ENCODE measurements at regions not wholly inside any gene's neighbourhood (a gene's known extent, or its start where the extent isn't known, plus 50 kb on each side); places are given as distances from the start of the nearest gene placed in this dataset.

GRCh38 chr9:73529666-73530065, 378.0 kb downstream of the ANXA1 start:
- Histone ChIP-seq H3K4me3 (no peak overlapping the region), H3K36me3 (no peaks in the 10 kb centered on the region), H3K9me3 (no peaks in the 10 kb centered on the region), H3K27me3 (no peaks in the 10 kb centered on the region), H3K27ac (no peak overlapping the region), H3K4me1 (no peaks in the 10 kb centered on the region)
- no peak for TF ChIP-seq POLR2A (IDR thresholded peaks at IDR 0.05)
- TF ChIP-seq, protein P1, sequence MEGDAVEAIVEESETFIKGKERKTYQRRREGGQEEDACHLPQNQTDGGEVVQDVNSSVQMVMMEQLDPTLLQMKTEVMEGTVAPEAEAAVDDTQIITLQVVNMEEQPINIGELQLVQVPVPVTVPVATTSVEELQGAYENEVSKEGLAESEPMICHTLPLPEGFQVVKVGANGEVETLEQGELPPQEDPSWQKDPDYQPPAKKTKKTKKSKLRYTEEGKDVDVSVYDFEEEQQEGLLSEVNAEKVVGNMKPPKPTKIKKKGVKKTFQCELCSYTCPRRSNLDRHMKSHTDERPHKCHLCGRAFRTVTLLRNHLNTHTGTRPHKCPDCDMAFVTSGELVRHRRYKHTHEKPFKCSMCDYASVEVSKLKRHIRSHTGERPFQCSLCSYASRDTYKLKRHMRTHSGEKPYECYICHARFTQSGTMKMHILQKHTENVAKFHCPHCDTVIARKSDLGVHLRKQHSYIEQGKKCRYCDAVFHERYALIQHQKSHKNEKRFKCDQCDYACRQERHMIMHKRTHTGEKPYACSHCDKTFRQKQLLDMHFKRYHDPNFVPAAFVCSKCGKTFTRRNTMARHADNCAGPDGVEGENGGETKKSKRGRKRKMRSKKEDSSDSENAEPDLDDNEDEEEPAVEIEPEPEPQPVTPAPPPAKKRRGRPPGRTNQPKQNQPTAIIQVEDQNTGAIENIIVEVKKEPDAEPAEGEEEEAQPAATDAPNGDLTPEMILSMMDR (IDR thresholded peaks at IDR 0.05): no peak
- WGBS, 2 donors: 92 to 100% methylated on average over 1 of the region's 1 CpG
- intact Hi-C loops (cut with DNase I): no loop called here
- no peak for DNase-seq

GRCh38 chr9:73531051-73531532, 379.4 kb downstream of the ANXA1 start:
- intact Hi-C loops (cut with DNase I): no loop called here
- Histone ChIP-seq H3K4me3 (no peak overlapping the region), H3K36me3 (no peaks in the 10 kb centered on the region), H3K9me3 (no peaks in the 10 kb centered on the region), H3K27ac (no peak overlapping the region), H3K4me1 (no peaks in the 10 kb centered on the region), H3K27me3 (no peaks in the 10 kb centered on the region)
- WGBS, 2 donors: 70 to 82% methylated on average over 5 of the region's 5 CpGs
- TF ChIP-seq, protein P1 (IDR thresholded peaks at IDR 0.05): no peak
- TF ChIP-seq POLR2A (IDR thresholded peaks at IDR 0.05): no peak
- DNase-seq: no peak

- no peaks in the 10 kb centered on the region for H3K4me1 ChIP-seq
- WGBS, 2 donors: 35 to 43% methylated on average over 4 of the region's 4 CpGs
- H3K4me3 ChIP-seq: no peak overlapping the region
- no peaks in the 10 kb centered on the region for H3K27me3 ChIP-seq
- DNase-seq: no peak
- intact Hi-C loops (cut with DNase I): no loop called here
- no peaks in the 10 kb centered on the region for H3K9me3 ChIP-seq
- H3K27ac ChIP-seq: no peak overlapping the region
- TF ChIP-seq, protein P1 (IDR thresholded peaks at IDR 0.05): no peak
- TF ChIP-seq POLR2A (IDR thresholded peaks at IDR 0.05): no peak
- no peaks in the 10 kb centered on the region for H3K36me3 ChIP-seq
Measured at GRCh38 chr9:73531658-73532057, 380.0 kb downstream of the ANXA1 start.

DNA sequence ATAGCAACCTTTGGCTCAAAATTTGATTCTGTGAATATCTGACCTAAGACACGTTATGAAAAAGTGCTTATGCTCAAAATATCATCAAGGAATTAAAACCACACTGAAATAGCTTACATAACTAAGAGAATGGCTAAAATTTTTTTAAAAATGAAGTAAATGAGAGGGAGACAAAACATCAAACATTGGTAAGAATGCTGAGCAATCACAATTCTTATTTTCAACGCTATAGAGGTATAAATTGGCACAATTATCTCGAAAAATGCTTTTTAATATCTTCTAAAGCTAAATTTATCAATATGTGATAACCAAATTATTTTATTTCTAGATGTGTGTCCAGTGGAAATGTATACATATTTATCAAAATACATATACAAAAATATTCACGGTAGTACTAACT, 381.3 kb downstream of the ANXA1 start:
- H3K9me3 ChIP-seq: no peaks in the 10 kb centered on the region
- DNase-seq: no peak
- H3K27ac ChIP-seq: no peak overlapping the region
- WGBS, 2 donors: 62 to 64% methylated on average over 4 of the region's 4 CpGs
- intact Hi-C loops (cut with DNase I): no loop called here
- H3K4me1 ChIP-seq: no peaks in the 10 kb centered on the region
- TF ChIP-seq, protein P1 (IDR thresholded peaks at IDR 0.05): no peak
- no peak for TF ChIP-seq POLR2A (IDR thresholded peaks at IDR 0.05)
- no peak overlapping the region for H3K4me3 ChIP-seq
- no peaks in the 10 kb centered on the region for H3K27me3 ChIP-seq
- no peaks in the 10 kb centered on the region for H3K36me3 ChIP-seq

- Histone ChIP-seq H3K4me1 (no peaks in the 10 kb centered on the region), H3K27me3 (no peaks in the 10 kb centered on the region), H3K9me3 (no peaks in the 10 kb centered on the region), H3K36me3 (no peaks in the 10 kb centered on the region), H3K4me3 (no peak overlapping the region), H3K27ac (no peak overlapping the region)
- 44 to 52% methylated on average over 2 of the region's 2 CpGs for WGBS, 2 donors
- TF ChIP-seq POLR2A (IDR thresholded peaks at IDR 0.05): no peak
- TF ChIP-seq, protein P1 (IDR thresholded peaks at IDR 0.05): no peak
- intact Hi-C loops (cut with DNase I): no loop called here
- DNase-seq: no peak
Measured at GRCh38 chr9:73536403-73536802, 384.7 kb downstream of the ANXA1 start.
